H54 (cell line): ENCODE measurements at regions not wholly inside any gene's neighbourhood (a gene's known extent, or its start where the extent isn't known, plus 50 kb on each side); places are given as distances from the start of the nearest gene placed in this dataset.

Source experiments
- DNase-seq: peaks from one replicate; pipeline ENCODE4 v3.0.0; 2011; ENCODE audit warnings: low spot score, mixed read lengths; ENCODE audit not compliant: insufficient read length
- FAIRE-seq: peaks from 3 replicates; lab custom pipeline; 2011; peaks lifted over from hg19 to GRCh38; lab: Jason Lieb, UNC
- POLR2A ChIP-seq: IDR thresholded peaks from 2 replicates; pipeline ENCODE4 v1.6.1; 2011; ENCODE audit warnings: low read depth, mild to moderate bottlenecking, low read length

GRCh38 chr1:57996400-57996799 is 550.1 kb downstream of the OMA1 start:
- FAIRE-seq: no peak
- TF ChIP-seq POLR2A: no peak

GRCh38 chr1:57991289-57991688 is 555.2 kb downstream of the OMA1 start:
- no peak for TF ChIP-seq POLR2A
- no peak for FAIRE-seq

More at GRCh38 chr1:57996400-57996799, 550.1 kb downstream of the OMA1 start:
- DNase-seq: no peak

GRCh38 chr1:57989877-57990276 is 556.6 kb downstream of the OMA1 start:
- FAIRE-seq: no peak
- DNase-seq: no peak
- no peak for TF ChIP-seq POLR2A

More at GRCh38 chr1:57991289-57991688, 555.2 kb downstream of the OMA1 start:
- DNase-seq: no peak

GRCh38 chr1:57987523-57987922 is 559.0 kb downstream of the OMA1 start:
- no peak for DNase-seq
- TF ChIP-seq POLR2A: no peak
- FAIRE-seq: no peak

GRCh38 chr1:57986432-57986831 is 560.1 kb downstream of the OMA1 start:
- no peak for TF ChIP-seq POLR2A
- DNase-seq (no peak), FAIRE-seq (no peak)

GRCh38 chr1:57984277-57984676 is 560.4 kb upstream of the DAB1 start:
- FAIRE-seq (no peak), DNase-seq (no peak)
- TF ChIP-seq POLR2A: no peak

GRCh38 chr1:57983441-57983840 is 559.6 kb upstream of the DAB1 start:
- TF ChIP-seq POLR2A: no peak
- FAIRE-seq (no peak), DNase-seq (no peak)

GRCh38 chr1:57982852-57983251 is 559.0 kb upstream of the DAB1 start:
- FAIRE-seq (no peak), DNase-seq (no peak)
- no peak for TF ChIP-seq POLR2A

GRCh38 chr1:57976216-57976615 is 552.4 kb upstream of the DAB1 start:
- FAIRE-seq (no peak), DNase-seq (no peak)
- TF ChIP-seq POLR2A: no peak

GRCh38 chr1:57968321-57968720 is 544.5 kb upstream of the DAB1 start:
- TF ChIP-seq POLR2A: no peak
- DNase-seq: no peak
- FAIRE-seq: no peak

GRCh38 chr1:57966751-57967406 is 543.0 kb upstream of the DAB1 start:
- TF ChIP-seq POLR2A: no peak
- FAIRE-seq: no peak
- DNase-seq: no peak

- FAIRE-seq: no peak
- no peak for DNase-seq
These were observed 542.5 kb upstream of the DAB1 start for GRCh38 chr1:57966340-57966739.

GRCh38 chr1:57963581-57963980 is 539.7 kb upstream of the DAB1 start:
- FAIRE-seq: no peak
- TF ChIP-seq POLR2A: no peak
- DNase-seq: no peak

More at GRCh38 chr1:57966340-57966739, 542.5 kb upstream of the DAB1 start:
- TF ChIP-seq POLR2A: no peak

- no peak for TF ChIP-seq POLR2A
- DNase-seq (no peak), FAIRE-seq (no peak)
These were observed 535.8 kb upstream of the DAB1 start for GRCh38 chr1:57959531-57960241.

GRCh38 chr1:57957576-57957975 is 533.7 kb upstream of the DAB1 start:
- no peak for FAIRE-seq
- DNase-seq: no peak
- no peak for TF ChIP-seq POLR2A
